ENCODE measurements at regions not wholly inside any gene's neighbourhood (a gene's known extent, or its start where the extent isn't known, plus 50 kb on each side); places are given as distances from the start of the nearest gene placed in this dataset.

GRCh38 chr4:138851391-138852335 is 163.9 kb upstream of the NOCT start:
- TF ChIP-seq POLR2AphosphoS5 (IDR thresholded peaks at IDR 0.05) = no peak
- TF ChIP-seq, protein P1, sequence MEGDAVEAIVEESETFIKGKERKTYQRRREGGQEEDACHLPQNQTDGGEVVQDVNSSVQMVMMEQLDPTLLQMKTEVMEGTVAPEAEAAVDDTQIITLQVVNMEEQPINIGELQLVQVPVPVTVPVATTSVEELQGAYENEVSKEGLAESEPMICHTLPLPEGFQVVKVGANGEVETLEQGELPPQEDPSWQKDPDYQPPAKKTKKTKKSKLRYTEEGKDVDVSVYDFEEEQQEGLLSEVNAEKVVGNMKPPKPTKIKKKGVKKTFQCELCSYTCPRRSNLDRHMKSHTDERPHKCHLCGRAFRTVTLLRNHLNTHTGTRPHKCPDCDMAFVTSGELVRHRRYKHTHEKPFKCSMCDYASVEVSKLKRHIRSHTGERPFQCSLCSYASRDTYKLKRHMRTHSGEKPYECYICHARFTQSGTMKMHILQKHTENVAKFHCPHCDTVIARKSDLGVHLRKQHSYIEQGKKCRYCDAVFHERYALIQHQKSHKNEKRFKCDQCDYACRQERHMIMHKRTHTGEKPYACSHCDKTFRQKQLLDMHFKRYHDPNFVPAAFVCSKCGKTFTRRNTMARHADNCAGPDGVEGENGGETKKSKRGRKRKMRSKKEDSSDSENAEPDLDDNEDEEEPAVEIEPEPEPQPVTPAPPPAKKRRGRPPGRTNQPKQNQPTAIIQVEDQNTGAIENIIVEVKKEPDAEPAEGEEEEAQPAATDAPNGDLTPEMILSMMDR (IDR thresholded peaks at IDR 0.05) = no peak

All from esophagus muscularis mucosa (tissue), 3 donors.